Mucosa of rectum (tissue), 2 donors: ENCODE measurements at regions not wholly inside any gene's neighbourhood (a gene's known extent, or its start where the extent isn't known, plus 50 kb on each side); places are given as distances from the start of the nearest gene placed in this dataset.

Experiments
- H3K27ac ChIP-seq, 2 donors: one replicate each; pipeline ENCODE4 v1.7.0; 2013; ENCODE audit warnings: inconsistent platforms in 2 of 2, low read depth in 2 of 2, low read length in 2 of 2
- H3K27me3 ChIP-seq, 2 donors: one replicate each; pipeline ENCODE4 v1.7.0; 2013; ENCODE audit warnings: low read length in 2 of 2; ENCODE audit not compliant: control insufficient read depth in 2 of 2, insufficient read depth in 2 of 2
- H3K36me3 ChIP-seq, 2 donors: one replicate each; pipeline ENCODE4 v1.7.0; 2013; ENCODE audit warnings: low read length in 2 of 2; ENCODE audit not compliant: control insufficient read depth in 2 of 2, insufficient read depth in 2 of 2
- H3K4me1 ChIP-seq, 2 donors: one replicate each; pipeline ENCODE4 v1.7.0; 2013; ENCODE audit warnings: low read length in 2 of 2, mild to moderate bottlenecking in 1 of 2; ENCODE audit not compliant: control insufficient read depth in 2 of 2, insufficient read depth in 2 of 2
- H3K4me3 ChIP-seq, 2 donors: one replicate each; pipeline ENCODE4 v1.7.0; 2013; ENCODE audit warnings: low read length in 2 of 2
- H3K9ac ChIP-seq, 2 donors: one replicate each; pipeline ENCODE4 v1.7.0; 2013; ENCODE audit warnings: low read length in 2 of 2, low read depth in 1 of 2, mild to moderate bottlenecking in 1 of 2
- H3K9me3 ChIP-seq, 2 donors: one replicate each; pipeline ENCODE4 v1.7.0; 2013; ENCODE audit warnings: low read length in 2 of 2; ENCODE audit not compliant: control insufficient read depth in 2 of 2
- donor health status: healthy.
- donor health status: Normal muscosa, but diverticular disease.

- no peaks in the 10 kb centered on the region for H3K27me3 ChIP-seq
- no peaks in the 10 kb centered on the region for H3K36me3 ChIP-seq
- H3K4me1 ChIP-seq, result no peaks in the 10 kb centered on the region
- H3K9ac ChIP-seq, result no peak overlapping the region
- H3K27ac ChIP-seq, result no peak overlapping the region
- no peak overlapping the region for H3K4me3 ChIP-seq
- peaks cover 0 to 2% of the 10 kb centered on the region in 2 donors for H3K9me3 ChIP-seq
Measured at GRCh38 chr2:2876331-2877221, 501.0 kb downstream of the EIPR1 start.

GRCh38 chr2:2875831-2876230, 501.8 kb downstream of the EIPR1 start:
- Histone ChIP-seq H3K9me3 (peaks cover 0 to 2% of the 10 kb centered on the region in 2 donors), H3K27ac (no peak overlapping the region)

GRCh38 chr2:2875296-2875695, 502.3 kb downstream of the EIPR1 start:
- no peak overlapping the region for H3K9ac ChIP-seq

More at GRCh38 chr2:2875831-2876230, 501.8 kb downstream of the EIPR1 start:
- Histone ChIP-seq H3K4me3 (no peak overlapping the region), H3K27me3 (no peaks in the 10 kb centered on the region), H3K36me3 (no peaks in the 10 kb centered on the region), H3K9ac (no peak overlapping the region), H3K4me1 (no peaks in the 10 kb centered on the region)

GRCh38 chr2:2874805-2875204, 502.8 kb downstream of the EIPR1 start:
- Histone ChIP-seq H3K27me3 (no peaks in the 10 kb centered on the region), H3K4me1 (no peaks in the 10 kb centered on the region), H3K4me3 (no peak overlapping the region), H3K9ac (no peak overlapping the region), H3K36me3 (no peaks in the 10 kb centered on the region), H3K9me3 (peaks cover 0 to 2% of the 10 kb centered on the region in 2 donors), H3K27ac (no peak overlapping the region)

More at GRCh38 chr2:2875296-2875695, 502.3 kb downstream of the EIPR1 start:
- H3K27me3 ChIP-seq, result no peaks in the 10 kb centered on the region
- H3K9me3 ChIP-seq, result peaks cover 0 to 2% of the 10 kb centered on the region in 2 donors
- H3K27ac ChIP-seq, result no peak overlapping the region
- no peak overlapping the region for H3K4me3 ChIP-seq
- no peaks in the 10 kb centered on the region for H3K4me1 ChIP-seq
- H3K36me3 ChIP-seq, result no peaks in the 10 kb centered on the region

GRCh38 chr2:2874341-2874740, 503.3 kb downstream of the EIPR1 start:
- no peak overlapping the region for H3K27ac ChIP-seq
- peaks cover 0 to 2% of the 10 kb centered on the region in 2 donors for H3K9me3 ChIP-seq
- H3K27me3 ChIP-seq, result no peaks in the 10 kb centered on the region
- H3K4me3 ChIP-seq, result no peak overlapping the region
- no peak overlapping the region for H3K9ac ChIP-seq
- H3K36me3 ChIP-seq, result no peaks in the 10 kb centered on the region
- H3K4me1 ChIP-seq, result no peaks in the 10 kb centered on the region

GRCh38 chr2:2873450-2873811, 504.2 kb downstream of the EIPR1 start:
- Histone ChIP-seq H3K9me3 (peaks cover 0 to 2% of the 10 kb centered on the region in 2 donors), H3K36me3 (no peaks in the 10 kb centered on the region), H3K27ac (no peak overlapping the region), H3K4me3 (no peak overlapping the region), H3K9ac (no peak overlapping the region), H3K27me3 (no peaks in the 10 kb centered on the region), H3K4me1 (no peaks in the 10 kb centered on the region)

GRCh38 chr2:2872713-2873449, 504.7 kb downstream of the EIPR1 start:
- Histone ChIP-seq H3K4me3 (no peak overlapping the region), H3K36me3 (no peaks in the 10 kb centered on the region), H3K4me1 (no peaks in the 10 kb centered on the region), H3K27me3 (no peaks in the 10 kb centered on the region), H3K9ac (no peak overlapping the region), H3K9me3 (peaks cover 0 to 2% of the 10 kb centered on the region in 2 donors), H3K27ac (no peak overlapping the region)

- H3K4me3 ChIP-seq, result no peak overlapping the region
- H3K9ac ChIP-seq, result no peak overlapping the region
- no peak overlapping the region for H3K27ac ChIP-seq
- no peaks in the 10 kb centered on the region for H3K27me3 ChIP-seq
- no peaks in the 10 kb centered on the region for H3K4me1 ChIP-seq
- no peaks in the 10 kb centered on the region for H3K36me3 ChIP-seq
- peaks cover 0 to 2% of the 10 kb centered on the region in 2 donors for H3K9me3 ChIP-seq
Measured at GRCh38 chr2:2872309-2872617, 505.4 kb downstream of the EIPR1 start.

- no peaks in the 10 kb centered on the region for H3K36me3 ChIP-seq
- H3K4me3 ChIP-seq, result no peak overlapping the region
- H3K27me3 ChIP-seq, result no peaks in the 10 kb centered on the region
- no peaks in the 10 kb centered on the region for H3K4me1 ChIP-seq
- no peak overlapping the region for H3K9ac ChIP-seq
- H3K27ac ChIP-seq, result no peak overlapping the region
- peaks cover 0 to 2% of the 10 kb centered on the region in 2 donors for H3K9me3 ChIP-seq
Measured at GRCh38 chr2:2871480-2872308, 505.9 kb downstream of the EIPR1 start.

GRCh38 chr2:2870106-2870505, 507.5 kb downstream of the EIPR1 start:
- Histone ChIP-seq H3K4me1 (no peaks in the 10 kb centered on the region), H3K4me3 (no peak overlapping the region), H3K36me3 (no peaks in the 10 kb centered on the region)

More at GRCh38 chr2:2870106-2870505, 507.5 kb downstream of the EIPR1 start:
- Histone ChIP-seq H3K9me3 (no peaks in the 10 kb centered on the region), H3K27me3 (no peaks in the 10 kb centered on the region), H3K9ac (no peak overlapping the region), H3K27ac (no peak overlapping the region)
